NB4 (cell line): ENCODE measurements at regions not wholly inside any gene's neighbourhood (a gene's known extent, or its start where the extent isn't known, plus 50 kb on each side); places are given as distances from the start of the nearest gene placed in this dataset.

Experiments used
- MYC ChIP-seq: IDR thresholded peaks from 2 replicates; pipeline ENCODE4 v1.6.1; 2011; ENCODE audit warnings: low read depth, low read length
- POLR2A ChIP-seq: IDR thresholded peaks from 2 replicates; pipeline ENCODE4 v1.6.1; 2011; ENCODE audit warnings: mild to moderate bottlenecking; ENCODE audit not compliant: insufficient read length; ENCODE audit errors: extremely low read depth
- TF ChIP-seq, protein P1 (sequence below): IDR thresholded peaks from one replicate; pipeline ENCODE4 v1.5.1; 2012; ENCODE audit warnings: low read depth, low read length
- TF ChIP-seq, protein P2 (sequence below): IDR thresholded peaks from 2 replicates; pipeline ENCODE4 v1.6.1; 2011; ENCODE audit warnings: low read depth, low read length

DNA sequence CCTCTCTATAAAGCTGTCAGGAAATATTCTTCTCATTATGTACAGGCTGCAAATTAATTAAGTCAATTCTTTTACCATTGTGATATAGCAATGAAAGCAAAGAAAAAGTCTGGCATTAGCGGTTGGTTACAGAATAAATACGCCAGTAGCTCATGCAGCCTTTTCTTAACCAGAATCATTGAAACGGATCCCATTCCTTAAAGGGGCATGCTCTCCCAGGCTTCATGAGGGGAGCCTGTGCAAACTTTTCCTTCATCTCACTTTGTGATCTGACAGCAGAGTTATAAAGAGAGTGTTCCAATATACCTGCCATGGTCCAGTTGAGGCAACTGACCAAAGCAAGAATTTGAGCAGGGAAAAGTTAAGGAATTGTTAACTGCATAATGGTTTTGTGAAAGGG, 337.7 kb downstream of the EMP1 start:
- TF ChIP-seq, protein P1, sequence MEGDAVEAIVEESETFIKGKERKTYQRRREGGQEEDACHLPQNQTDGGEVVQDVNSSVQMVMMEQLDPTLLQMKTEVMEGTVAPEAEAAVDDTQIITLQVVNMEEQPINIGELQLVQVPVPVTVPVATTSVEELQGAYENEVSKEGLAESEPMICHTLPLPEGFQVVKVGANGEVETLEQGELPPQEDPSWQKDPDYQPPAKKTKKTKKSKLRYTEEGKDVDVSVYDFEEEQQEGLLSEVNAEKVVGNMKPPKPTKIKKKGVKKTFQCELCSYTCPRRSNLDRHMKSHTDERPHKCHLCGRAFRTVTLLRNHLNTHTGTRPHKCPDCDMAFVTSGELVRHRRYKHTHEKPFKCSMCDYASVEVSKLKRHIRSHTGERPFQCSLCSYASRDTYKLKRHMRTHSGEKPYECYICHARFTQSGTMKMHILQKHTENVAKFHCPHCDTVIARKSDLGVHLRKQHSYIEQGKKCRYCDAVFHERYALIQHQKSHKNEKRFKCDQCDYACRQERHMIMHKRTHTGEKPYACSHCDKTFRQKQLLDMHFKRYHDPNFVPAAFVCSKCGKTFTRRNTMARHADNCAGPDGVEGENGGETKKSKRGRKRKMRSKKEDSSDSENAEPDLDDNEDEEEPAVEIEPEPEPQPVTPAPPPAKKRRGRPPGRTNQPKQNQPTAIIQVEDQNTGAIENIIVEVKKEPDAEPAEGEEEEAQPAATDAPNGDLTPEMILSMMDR: no peak
- TF ChIP-seq POLR2A (no peak), MYC (no peak)
- TF ChIP-seq, protein P2, sequence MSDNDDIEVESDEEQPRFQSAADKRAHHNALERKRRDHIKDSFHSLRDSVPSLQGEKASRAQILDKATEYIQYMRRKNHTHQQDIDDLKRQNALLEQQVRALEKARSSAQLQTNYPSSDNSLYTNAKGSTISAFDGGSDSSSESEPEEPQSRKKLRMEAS: no peak
